GM19438 (cell line): ENCODE measurements at regions not wholly inside any gene's neighbourhood (a gene's known extent, or its start where the extent isn't known, plus 50 kb on each side); places are given as distances from the start of the nearest gene placed in this dataset.
"Not testable (repeated sequence)": the region's sequence is repeated elsewhere in the genome, so short reads cannot be mapped to it uniquely, and the experiment has no call there.

Experiments
- ATAC-seq: cut with Tn5 transposase; IDR thresholded peaks from one replicate; pipeline ENCODE4 v1.9.1; 2021; ENCODE audit warnings: low read depth; ENCODE audit not compliant: unreplicated experiment

DNA sequence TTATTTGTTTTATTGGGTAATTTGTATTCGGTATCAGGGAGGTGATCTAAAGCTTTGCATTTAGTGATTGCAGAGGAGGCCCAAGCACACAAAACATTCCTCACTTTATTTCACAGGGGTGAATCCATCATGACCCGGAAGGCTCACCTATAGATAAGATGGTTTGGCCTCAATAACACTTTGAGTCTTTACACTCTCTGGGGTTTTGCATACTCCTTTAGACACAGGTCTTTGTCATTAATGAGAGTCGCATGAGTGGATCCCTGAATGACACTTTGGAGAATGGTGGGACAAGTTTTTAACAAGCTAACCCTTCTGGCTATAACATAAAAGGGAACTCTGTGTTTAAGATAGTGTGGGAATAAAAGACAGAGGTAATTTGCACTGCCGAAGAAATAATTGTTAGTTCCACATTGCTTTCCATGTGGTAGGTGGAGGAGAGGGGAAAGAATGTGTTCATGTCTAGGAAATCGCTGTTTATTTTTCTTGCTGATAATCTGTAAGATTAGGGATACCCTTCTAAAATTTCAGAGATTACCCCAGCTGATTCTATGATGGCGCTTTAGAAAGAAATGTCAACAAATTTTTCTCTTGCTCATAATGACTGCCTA is 455.8 kb downstream of the TFEC start:
- ATAC-seq: no peak

DNA sequence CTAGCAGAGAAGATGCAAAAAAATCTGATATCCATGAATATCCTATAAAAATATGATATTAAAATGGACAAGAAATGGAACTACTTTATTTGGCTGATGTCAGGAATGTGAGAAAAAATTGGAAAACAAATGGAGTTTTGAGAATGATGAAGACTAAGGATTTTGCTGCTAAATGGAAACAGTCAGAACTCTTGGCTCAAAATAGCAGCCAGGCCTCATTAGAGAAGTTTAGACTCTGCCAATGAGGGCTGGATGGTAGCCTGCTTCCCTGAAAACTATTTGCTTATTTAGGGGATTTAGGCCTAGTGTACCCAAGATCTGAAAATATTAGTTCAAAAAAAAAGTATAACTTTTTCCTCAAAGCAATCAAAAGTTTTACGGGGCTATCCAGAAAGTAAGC is 458.5 kb downstream of the TFEC start:
- no peak for ATAC-seq

DNA sequence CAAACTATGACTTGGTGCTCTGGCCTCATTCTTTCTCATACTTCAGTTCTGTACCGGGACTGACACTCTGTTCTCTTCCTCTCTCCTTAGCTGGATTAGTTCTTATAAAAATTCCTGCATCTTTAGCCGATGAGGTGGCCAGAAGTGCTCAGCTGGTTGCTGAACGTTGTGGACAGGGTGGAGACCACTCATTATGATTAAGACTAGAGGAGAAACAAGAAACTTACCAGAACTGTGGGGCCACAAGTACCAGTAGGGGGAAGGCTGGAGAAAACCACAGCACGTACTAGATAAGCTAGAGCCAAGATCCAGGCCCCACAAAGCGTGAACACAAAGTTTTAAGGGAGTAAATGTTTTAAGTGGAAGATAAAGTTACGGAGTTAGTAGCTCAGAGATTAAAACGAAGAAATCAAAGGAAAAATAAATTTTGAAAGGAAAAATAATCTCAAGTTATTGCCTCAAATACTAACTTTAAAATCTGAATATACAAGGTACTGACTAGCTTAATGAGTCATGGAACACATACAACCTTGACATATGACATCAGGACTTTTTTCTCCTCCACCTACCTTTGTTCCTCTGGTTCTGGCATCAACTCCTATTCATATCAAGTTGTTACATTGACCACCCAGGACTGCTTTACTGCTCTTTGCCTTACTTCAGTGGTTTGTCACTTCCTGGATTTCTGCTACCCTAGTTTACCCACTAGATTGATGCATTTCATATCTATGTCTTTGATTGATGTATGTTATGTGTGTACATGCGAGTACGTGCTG is 469.0 kb downstream of the TFEC start:
- no peak for ATAC-seq

DNA sequence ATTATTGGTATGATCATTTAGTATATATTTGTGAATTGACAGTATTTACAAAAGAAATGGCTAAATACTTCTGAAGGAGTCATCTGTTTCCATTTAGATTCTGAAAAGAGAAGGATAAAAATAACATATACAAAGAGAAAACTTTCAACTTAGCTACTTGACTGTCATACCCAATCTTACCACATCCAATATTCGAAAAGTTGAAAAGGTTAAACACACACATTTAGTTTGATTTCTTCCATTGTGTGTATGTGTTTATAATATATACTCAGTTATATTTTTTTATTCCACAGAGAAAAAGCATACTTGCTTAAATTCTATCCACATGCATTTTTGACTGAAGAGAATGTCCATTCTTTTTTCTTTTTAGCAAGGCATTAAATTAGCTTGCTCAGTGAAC is 470.7 kb downstream of the TFEC start:
- ATAC-seq: no peak

DNA sequence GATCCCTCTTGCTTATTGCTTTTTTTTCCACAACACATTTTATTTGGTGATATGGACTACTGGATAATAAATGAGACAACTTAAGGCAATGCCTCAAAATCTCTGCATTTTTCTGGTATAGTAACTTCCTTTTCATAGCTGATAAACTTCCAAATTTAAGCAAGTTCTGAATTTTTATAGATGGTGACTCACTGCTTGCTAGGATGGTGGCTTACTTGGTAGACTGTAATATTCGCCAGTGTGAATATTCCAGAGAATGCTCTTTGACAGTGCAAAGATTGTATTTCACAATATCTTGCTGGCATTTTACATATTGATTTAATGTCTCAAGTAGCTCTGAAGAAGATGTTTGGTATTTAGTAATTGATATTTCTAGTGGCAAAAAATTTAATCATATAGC is 472.4 kb downstream of the TFEC start:
- ATAC-seq: no peak

DNA sequence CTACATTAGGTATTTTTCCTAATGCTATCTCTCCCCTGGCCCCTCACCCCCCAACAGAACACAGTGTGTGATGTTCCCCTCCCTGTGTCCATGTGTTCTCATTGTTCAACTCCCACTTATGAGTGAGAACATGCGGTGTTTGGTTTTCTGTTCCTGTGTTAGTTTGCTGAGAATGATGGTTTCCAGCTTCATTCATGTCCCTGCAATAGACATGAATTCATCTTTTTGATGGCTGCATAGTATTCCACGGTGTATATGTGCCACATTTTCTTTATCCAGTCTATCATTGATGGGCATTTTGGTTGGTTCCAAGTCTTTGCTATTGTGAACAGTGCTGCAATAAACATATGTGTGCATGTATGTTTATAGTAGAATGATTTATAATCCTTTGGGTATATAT is 473.3 kb downstream of the TFEC start:
- not testable (repeated sequence) for ATAC-seq

DNA sequence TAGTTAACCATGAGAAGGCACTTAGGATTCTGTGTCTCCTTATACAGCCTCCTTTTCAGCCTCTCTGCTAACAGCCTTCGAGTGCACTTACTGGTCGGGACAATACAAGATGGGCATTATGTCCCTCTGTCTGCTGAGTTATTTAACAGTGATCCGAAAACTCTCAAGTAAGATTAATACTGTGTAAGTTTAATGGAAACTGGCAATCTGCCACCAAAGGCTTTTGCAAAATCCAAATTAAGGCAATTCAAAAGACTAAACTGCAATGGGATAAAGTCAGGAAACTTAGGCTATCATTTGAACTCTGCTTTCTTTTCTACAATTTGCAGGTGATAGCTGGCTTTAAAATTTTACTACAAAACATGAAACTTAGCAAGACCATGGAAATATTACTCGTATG is 477.8 kb downstream of the TFEC start:
- no peak for ATAC-seq

DNA sequence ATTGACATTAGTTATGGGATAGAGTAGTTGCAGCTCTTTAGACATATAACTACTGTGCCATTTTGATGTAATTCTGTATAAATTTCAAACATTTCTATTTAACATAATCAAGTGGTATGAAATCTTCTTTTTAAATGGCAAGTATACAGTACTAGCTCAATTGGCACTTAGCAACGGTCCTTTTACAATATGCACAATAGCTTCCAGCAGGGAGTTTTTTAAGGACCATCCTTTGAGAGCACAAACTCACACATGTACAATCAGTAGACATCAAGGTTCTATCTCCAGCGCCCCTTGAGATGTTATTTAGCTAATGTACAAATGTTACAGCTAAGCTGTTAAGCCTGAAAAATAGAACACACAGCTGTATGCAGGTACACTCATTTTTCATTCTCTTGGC is 480.7 kb downstream of the TFEC start:
- no peak for ATAC-seq

DNA sequence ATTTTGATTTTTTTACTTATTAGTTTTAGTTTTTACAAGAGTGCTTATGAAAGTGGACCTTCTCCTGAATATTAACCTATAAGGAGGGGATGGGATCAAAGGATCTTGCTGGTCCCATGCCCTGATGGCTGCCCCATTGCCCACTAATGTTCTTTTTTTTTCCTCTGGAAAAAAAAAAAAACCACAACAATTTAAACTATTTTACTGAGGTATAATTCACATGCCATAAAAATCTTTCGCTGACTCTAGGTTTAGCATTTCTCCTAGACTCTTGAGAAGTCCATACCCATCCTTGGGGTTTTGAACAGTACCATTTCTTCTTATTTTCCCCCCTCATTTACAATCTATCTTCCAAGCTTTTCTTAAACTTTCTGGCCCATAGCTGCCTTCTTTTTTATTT is 481.8 kb downstream of the TFEC start:
- ATAC-seq: no peak

DNA sequence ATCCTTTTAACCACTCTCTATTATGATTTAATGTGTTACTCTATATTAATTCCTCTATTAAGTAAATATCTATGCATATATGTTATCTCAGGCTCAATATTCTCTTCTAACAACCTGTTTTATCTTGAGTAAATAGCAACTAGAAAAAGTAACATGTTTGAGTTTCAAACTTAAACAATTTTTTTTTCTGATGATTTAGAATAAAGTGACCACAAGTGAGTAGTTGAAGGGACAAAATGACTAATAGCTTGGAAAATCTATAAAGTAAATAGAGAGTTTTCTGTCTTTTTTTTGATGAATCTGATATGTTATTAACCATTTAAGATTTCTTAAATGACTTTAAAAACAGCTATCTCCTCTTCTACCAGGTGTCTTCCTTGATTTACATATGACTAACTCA is 483.8 kb downstream of the TFEC start:
- no peak for ATAC-seq

DNA sequence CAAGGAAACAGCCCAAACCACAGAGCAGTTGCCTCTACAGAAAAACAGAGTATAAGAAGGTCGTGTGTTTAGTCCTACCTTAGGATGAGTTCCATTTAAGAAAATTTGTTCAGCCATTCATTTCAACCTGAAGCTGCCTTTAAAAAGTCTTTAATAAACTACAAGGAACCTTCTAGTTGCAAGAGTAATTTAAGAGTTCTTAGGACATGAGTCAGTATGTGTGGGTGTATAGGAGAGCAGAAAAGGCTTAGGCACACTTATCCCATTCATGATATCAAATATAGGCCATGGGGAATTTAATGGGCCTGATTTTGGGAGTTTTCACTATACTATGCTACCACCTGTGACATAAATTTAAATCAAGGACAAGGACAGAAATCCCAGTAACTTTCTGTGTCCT is 496.8 kb downstream of the TFEC start:
- no peak for ATAC-seq

DNA sequence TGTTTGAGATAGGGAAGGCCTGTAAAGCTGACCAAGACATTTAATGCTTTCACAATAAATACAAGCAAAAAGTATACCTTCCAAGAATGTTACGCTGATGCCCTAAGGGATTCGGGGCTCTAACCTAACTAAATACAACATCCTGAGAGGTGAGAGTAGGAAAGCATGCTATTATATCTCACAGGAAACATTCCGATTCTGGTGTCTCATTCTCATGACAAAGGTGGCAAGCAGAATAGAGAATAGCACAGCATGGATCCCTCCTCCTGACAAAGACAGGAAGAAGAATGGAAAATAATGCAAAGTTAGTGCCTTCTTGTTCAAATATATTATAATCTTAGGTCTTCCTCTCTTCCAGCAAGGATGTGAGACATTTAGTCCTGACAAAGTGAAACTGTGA is 504.3 kb downstream of the TFEC start:
- no peak for ATAC-seq

DNA sequence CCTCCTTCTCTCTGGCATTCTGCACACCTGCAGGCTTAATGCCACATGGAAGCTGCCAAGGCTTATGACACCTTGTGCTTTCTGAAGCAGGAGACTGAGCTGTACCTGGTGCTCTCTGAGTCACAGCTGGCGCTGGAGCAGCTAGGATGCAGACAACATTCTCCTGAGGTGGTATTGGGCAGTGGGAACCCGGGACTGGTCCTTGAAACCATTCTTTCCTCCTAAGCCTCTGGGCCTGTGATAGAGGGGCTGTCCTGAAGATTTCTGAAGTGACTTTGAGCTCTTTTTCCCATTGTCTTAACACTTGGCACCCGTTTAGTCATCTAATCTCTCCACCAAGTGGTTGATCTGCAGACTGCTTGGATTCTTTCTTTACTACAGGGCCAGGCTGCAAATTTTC is 508.4 kb downstream of the TFEC start:
- no peak for ATAC-seq

DNA sequence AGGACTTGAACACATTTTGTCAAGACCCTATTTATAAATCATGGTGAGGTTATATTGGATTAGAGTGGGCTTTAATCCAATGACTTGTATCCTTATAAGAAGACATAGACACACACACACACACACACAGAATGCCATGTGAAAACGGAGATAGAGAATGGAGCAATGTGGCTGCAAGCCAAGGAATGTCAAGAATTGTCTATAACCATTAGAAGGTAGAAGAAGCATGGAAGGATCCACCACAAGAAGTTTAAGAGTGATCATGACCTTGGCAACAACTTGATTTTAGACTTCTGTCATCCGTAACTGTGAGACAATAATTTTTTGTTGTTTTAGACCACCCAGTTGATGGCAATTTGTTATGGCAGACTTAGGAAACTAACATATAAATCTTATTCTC is 514.2 kb downstream of the TFEC start:
- ATAC-seq: no peak

DNA sequence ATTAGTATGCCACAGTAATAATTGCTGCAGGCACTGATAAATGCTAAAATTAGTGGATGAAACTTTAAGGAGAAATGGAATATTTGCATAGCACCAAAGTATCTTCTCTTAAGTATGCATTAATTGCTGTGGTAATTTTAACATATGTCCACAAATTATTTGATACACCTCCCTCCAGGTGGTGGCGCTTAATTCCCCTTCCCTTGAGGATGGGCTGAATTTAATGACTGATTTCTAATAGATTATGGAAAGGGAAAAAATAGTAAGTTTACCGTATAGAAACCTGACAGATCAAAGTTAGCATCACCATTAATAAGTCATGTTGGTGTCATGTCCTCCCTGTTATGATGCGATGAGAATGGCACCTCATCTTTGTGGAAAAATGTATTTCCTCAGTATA is 519.2 kb downstream of the TFEC start:
- ATAC-seq: no peak

DNA sequence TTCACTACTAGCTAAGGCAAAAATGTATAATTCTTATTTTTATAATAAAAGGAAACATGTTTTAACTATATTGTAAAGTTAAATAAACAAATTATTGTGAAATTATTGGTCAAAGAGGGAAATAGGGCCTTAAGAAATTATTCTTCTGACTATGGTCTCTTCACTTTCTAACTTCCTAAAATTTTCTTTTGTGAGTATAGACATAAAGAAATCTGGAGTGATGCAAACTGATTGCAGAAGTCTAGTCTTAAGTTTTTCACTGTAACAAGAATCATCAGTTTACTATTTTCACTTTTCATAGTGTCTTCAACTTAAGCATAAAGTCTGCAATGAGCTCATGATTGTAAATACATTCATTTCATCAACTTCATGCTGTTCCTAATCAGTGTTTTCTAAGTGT is 525.4 kb downstream of the TFEC start:
- ATAC-seq: no peak

DNA sequence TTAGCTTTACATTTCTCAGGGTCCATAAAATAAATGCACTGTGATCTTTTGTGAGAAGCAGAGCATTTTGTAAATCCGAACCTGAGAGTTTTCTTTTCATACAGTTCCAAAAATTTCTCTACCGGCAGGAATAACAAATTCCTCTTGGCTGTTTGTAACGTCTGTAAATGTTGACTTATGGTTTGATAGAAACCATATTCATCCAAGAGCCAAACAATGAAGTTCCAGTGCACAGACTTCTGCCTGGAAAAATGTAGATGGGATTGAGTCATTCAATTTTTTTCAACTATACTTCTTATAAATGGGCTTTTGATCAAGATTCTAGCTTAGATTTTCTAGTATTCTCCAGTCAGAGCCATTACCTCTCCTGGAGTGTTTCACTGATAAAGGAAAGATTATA is 530.6 kb downstream of the TFEC start:
- ATAC-seq: no peak

DNA sequence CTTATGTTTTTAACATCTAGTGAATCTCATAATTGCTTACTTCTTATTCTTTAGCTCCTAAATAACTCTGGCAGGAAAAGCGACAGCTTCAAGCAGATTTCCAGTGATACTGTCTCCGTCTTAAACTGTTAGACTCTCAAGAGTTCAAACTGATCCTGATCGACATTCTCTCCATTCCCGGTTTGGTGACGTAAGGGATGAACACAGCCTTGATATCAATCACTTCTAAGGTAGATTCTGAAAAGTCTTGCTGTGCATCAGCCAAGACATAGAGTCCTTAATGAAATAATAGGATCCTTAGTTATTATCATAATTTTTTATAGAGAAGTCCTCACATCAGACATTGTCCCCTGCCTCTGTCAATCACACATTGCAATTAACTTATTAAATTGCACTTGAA is 534.6 kb downstream of the TFEC start:
- no peak for ATAC-seq

DNA sequence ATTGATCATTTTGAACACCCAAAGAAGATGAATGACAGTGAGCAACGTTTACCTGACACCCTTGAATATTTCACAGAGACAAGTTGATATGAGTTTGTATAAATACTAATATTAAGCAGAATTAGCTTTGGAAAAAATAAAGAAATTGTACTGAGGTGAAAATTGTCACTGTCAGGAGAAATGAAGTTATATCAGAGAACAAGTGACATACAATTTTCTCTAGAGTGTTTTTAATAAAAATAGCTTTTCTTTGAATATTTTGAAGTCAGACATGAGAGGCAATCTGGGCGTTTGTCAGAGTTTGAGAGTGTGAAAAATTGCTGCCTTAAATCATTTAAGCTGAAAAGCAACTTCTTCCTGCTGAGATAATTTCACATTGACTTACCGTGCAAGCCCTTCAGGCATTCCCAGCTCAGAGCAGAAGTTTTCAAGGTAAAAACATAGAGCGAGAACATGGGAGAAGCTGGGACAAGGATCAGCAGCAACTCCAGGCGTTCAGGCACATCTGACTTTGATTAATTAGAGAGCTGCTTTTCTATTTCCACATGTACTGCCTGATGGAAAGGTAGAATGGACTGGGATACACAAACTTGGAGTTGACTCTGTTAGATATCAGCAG is 535.9 kb downstream of the TFEC start:
- no peak for ATAC-seq

DNA sequence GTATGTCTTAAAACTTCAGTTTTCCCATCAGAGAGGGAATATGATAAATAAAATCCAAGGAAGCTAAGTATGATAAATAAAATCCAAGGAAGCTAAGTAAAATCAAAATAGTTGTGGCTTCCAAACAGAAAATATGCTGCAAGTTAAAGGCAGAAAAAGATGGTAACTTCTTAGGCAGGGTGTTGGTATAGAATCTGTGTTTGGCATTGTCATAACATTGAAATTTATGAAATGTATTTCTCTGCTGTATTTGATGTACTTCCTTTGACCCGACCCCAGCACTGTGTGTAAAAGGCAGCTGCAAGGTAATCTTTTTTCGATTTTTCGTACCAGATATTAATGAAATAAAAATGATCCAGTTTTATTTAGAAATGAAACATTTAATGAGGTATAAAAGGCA is 537.2 kb downstream of the TFEC start:
- no peak for ATAC-seq

DNA sequence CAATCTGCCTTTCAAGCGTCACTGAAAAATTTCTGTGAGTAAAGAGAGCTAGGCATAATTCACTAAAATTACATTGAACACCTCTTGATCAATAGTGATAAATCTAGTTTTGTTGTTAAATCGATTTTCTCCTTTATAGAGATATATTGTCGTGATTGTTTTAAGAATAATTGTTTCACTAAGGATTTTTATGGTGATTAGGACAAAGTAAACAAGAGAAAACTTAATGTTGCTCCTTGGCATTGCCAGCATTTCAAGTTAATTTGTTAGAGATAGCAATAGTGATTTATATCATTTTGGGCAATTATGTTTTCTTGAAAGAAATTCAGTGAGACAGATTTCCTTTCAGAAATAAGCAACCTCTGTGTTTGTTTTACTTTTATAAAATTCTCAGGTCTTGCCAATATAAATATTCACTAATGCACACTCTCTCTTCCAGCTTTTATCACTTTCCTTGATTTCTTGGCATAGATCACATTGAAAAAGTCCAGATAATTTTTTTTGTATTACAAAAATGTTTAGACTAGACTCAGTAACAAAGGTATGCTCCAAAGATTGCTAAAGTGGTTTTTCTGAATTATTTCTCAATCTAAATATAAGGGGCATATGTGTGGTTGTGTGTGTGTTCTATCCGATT is 538.7 kb downstream of the TFEC start:
- no peak for ATAC-seq

DNA sequence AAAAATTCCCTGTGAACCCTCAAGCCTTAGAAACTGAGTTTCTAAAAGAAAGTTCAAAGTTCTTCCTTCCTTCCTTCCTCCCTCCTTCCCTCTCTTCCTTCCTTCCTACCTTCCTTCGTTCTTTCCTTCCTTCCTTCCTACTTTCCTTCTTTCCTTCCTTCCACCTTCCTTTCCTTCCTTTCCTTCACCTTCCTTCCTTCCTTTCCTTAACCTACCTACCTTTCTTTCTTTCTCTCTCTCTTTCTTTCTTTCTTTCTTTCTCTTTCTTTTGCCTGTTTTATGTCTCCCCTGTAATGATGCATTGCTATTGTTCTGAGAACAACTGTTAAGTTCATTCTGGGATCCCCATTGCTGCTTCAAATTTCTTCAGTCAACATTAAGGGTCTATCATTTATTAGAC is 551.1 kb downstream of the TFEC start:
- ATAC-seq: no peak
